Breast epithelium (tissue), 4 donors: ENCODE measurements at regions not wholly inside any gene's neighbourhood (a gene's known extent, or its start where the extent isn't known, plus 50 kb on each side); places are given as distances from the start of the nearest gene placed in this dataset.

Source experiments
- DNase-seq, 2 donors: peaks; one replicate each; pipeline ENCODE4 v3.0.0-alpha.2; 2019; ENCODE audit warnings: low spot score in 2 of 2
- H3K27ac ChIP-seq, 2 donors: fragments of 200-600 bp; sonication (generic) in 1 of 2; one replicate each; pipeline ENCODE4 v1.5.1; 2016 to 2019; ENCODE audit warnings: mild to moderate bottlenecking in 1 of 2
- H3K27me3 ChIP-seq, 2 donors: fragments of 200-600 bp; sonication (generic) in 1 of 2; one replicate each; pipeline versions ENCODE4 v1.5.1 to v1.6.0; 2017 to 2019; ENCODE audit warnings: control low read depth in 1 of 2, mild to moderate bottlenecking in 1 of 2
- H3K36me3 ChIP-seq: fragments of 200-600 bp; one replicate; pipeline ENCODE4 v1.5.1; 2019
- H3K4me1 ChIP-seq, 2 donors: fragments of 200-600 bp; sonication (generic); one replicate each; pipeline ENCODE4 v1.5.1; 2016 to 2019; ENCODE audit warnings: control low read depth in 1 of 2
- H3K4me3 ChIP-seq, 3 donors: fragments of 200-600 bp; sonication (generic); 1 replicate in 2 of 3; 2 replicates in 1 of 3; pipeline ENCODE4 v1.5.1; 2016 to 2019; ENCODE audit warnings: mild to moderate bottlenecking in 3 of 3, moderate library complexity in 2 of 3
- H3K9me3 ChIP-seq, 2 donors: fragments of 200-600 bp; sonication (generic) in 1 of 2; one replicate each; pipeline ENCODE4 v1.5.1; 2016 to 2019; ENCODE audit warnings: control low read depth in 1 of 2
- CTCF ChIP-seq, 3 donors: fragments of 450-650 bp; IDR thresholded peaks; one replicate each; pipeline ENCODE4 v1.5.1; 2016 to 2017; ENCODE audit warnings: antibody characterized with exemption in 3 of 3, mild to moderate bottlenecking in 3 of 3, moderate library complexity in 3 of 3
- POLR2A ChIP-seq: fragments of 450-650 bp; IDR thresholded peaks from one replicate; pipeline ENCODE4 v1.6.1; 2016; ENCODE audit warnings: antibody characterized with exemption, mild to moderate bottlenecking, moderate library complexity
- POLR2AphosphoS5 ChIP-seq, 3 donors: sonication (generic); formaldehyde crosslinking; IDR thresholded peaks; one replicate each; pipeline ENCODE4 v1.6.1; 2017; ENCODE audit warnings: antibody characterized with exemption in 3 of 3
- intact Hi-C: fragments of 100-400 bp; cut with DNase I; formaldehyde crosslinking; loops from one replicate; pipeline ENCODE4 v1.15.1; 2023; ENCODE audit warnings: low total_unique reads

GRCh38 chr2:129894616-129895015, 84.8 kb upstream of the RAB6C start:
- intact Hi-C loops: no loop called here
- Histone ChIP-seq H3K27ac (no peak overlapping the region), H3K9me3 (peaks cover 0 to 5% of the 10 kb centered on the region in 2 donors), H3K4me3 (no peak overlapping the region), H3K36me3 (no peaks in the 10 kb centered on the region), H3K4me1 (no peaks in the 10 kb centered on the region), H3K27me3 (peaks cover 0 to 4% of the 10 kb centered on the region in 2 donors)
- DNase-seq: peak in 1 of 2 donors; percentile 13
- TF ChIP-seq POLR2A: no peak

- Histone ChIP-seq H3K9me3 (peaks cover 0 to 10% of the 10 kb centered on the region in 2 donors), H3K27ac (no peak overlapping the region), H3K4me1 (no peaks in the 10 kb centered on the region), H3K27me3 (peaks cover 0 to 4% of the 10 kb centered on the region in 2 donors), H3K36me3 (no peaks in the 10 kb centered on the region), H3K4me3 (no peak overlapping the region)
- peak in 1 of 2 donors; percentile 1 for DNase-seq
- TF ChIP-seq CTCF (IDR thresholded peaks at IDR 0.05): no peak
- TF ChIP-seq POLR2AphosphoS5 (IDR thresholded peaks at IDR 0.05): no peak
- TF ChIP-seq POLR2A: no peak
- intact Hi-C loops: no loop called here
Measured at GRCh38 chr2:129895061-129895460, 84.4 kb upstream of the RAB6C start.

- no peak for TF ChIP-seq CTCF (IDR thresholded peaks at IDR 0.05)
- no peak for TF ChIP-seq POLR2A
- no peak for TF ChIP-seq POLR2AphosphoS5 (IDR thresholded peaks at IDR 0.05)
- H3K4me3 ChIP-seq: no peak overlapping the region
- H3K27ac ChIP-seq: no peak overlapping the region
- H3K36me3 ChIP-seq: no peaks in the 10 kb centered on the region
- H3K27me3 ChIP-seq: peaks cover 0 to 4% of the 10 kb centered on the region in 2 donors
- intact Hi-C loops: no loop called here
- H3K9me3 ChIP-seq: peaks cover 0 to 10% of the 10 kb centered on the region in 2 donors
- no peak for DNase-seq
- no peaks in the 10 kb centered on the region for H3K4me1 ChIP-seq
Measured at GRCh38 chr2:129895526-129896082, 83.9 kb upstream of the RAB6C start.

GRCh38 chr2:129896226-129897100, 83.0 kb upstream of the RAB6C start:
- H3K4me3 ChIP-seq: no peak overlapping the region
- H3K36me3 ChIP-seq: no peaks in the 10 kb centered on the region
- no peak for TF ChIP-seq CTCF (IDR thresholded peaks at IDR 0.05)
- TF ChIP-seq POLR2A: no peak
- no peak for TF ChIP-seq POLR2AphosphoS5 (IDR thresholded peaks at IDR 0.05)
- no peak overlapping the region for H3K27ac ChIP-seq
- no peak for DNase-seq
- peaks cover 0 to 1% of the 10 kb centered on the region in 2 donors for H3K27me3 ChIP-seq
- no peaks in the 10 kb centered on the region for H3K4me1 ChIP-seq
- intact Hi-C loops: no loop called here
- peaks cover 0 to 10% of the 10 kb centered on the region in 2 donors for H3K9me3 ChIP-seq

GRCh38 chr2:129901754-129902415, 77.6 kb upstream of the RAB6C start:
- H3K4me3 ChIP-seq: no peak overlapping the region
- TF ChIP-seq CTCF (IDR thresholded peaks at IDR 0.05): no peak
- TF ChIP-seq POLR2AphosphoS5 (IDR thresholded peaks at IDR 0.05): no peak
- no peak for TF ChIP-seq POLR2A

More at GRCh38 chr2:129901754-129902415, 77.6 kb upstream of the RAB6C start:
- Histone ChIP-seq H3K4me1 (no peaks in the 10 kb centered on the region), H3K9me3 (peaks cover 0 to 10% of the 10 kb centered on the region in 2 donors), H3K36me3 (no peaks in the 10 kb centered on the region), H3K27me3 (no peaks in the 10 kb centered on the region), H3K27ac (no peak overlapping the region)
- intact Hi-C loops: no loop called here
- DNase-seq: no peak
